ENCODE measurements at regions not wholly inside any gene's neighbourhood (a gene's known extent, or its start where the extent isn't known, plus 50 kb on each side); places are given as distances from the start of the nearest gene placed in this dataset.
A peak's percentile ranks its signal among the peaks of the same experiment; 100 is the strongest.
"Not testable (repeated sequence)": the region's sequence is repeated elsewhere in the genome, so short reads cannot be mapped to it uniquely, and the experiment has no call there.

- DNase-seq (ENCODE audit: low spot score) = no peak
- in situ Hi-C loops (cut with HindIII; ENCODE audit: low sequenced_read_pairs) = no loop called here
These were observed 136.3 kb downstream of the DIO2 start for GRCh38 chr14:80074900-80075574.

GRCh38 chr14:80059041-80059440, 152.3 kb downstream of the DIO2 start:
- DNase-seq (ENCODE audit: low spot score) = no peak
- in situ Hi-C loops (cut with HindIII; ENCODE audit: low sequenced_read_pairs) = no loop called here

- no peak for DNase-seq (ENCODE audit: low spot score)
- in situ Hi-C loops (cut with HindIII; ENCODE audit: low sequenced_read_pairs) = no loop called here
These were observed 154.9 kb downstream of the DIO2 start for GRCh38 chr14:80056497-80056801.

GRCh38 chr14:80055667-80056496, 155.4 kb downstream of the DIO2 start:
- peak; percentile 86 for DNase-seq (ENCODE audit: low spot score)
- in situ Hi-C loops (cut with HindIII; ENCODE audit: low sequenced_read_pairs) = no loop called here

- in situ Hi-C loops (cut with HindIII; ENCODE audit: low sequenced_read_pairs) = no loop called here
- peak; percentile 99 for DNase-seq (ENCODE audit: low spot score)
These were observed 156.1 kb downstream of the DIO2 start for GRCh38 chr14:80055226-80055625.

GRCh38 chr14:80054020-80054419, 157.3 kb downstream of the DIO2 start:
- in situ Hi-C loops (cut with HindIII; ENCODE audit: low sequenced_read_pairs) = no loop called here
- DNase-seq (ENCODE audit: low spot score) = no peak

- in situ Hi-C loops (cut with HindIII; ENCODE audit: low sequenced_read_pairs) = no loop called here
- DNase-seq (ENCODE audit: low spot score) = no peak
These were observed 162.2 kb downstream of the DIO2 start for GRCh38 chr14:80049055-80049454.

- in situ Hi-C loops (cut with HindIII; ENCODE audit: low sequenced_read_pairs) = no loop called here
- DNase-seq (ENCODE audit: low spot score) = peak; percentile 90
These were observed 163.5 kb downstream of the DIO2 start for GRCh38 chr14:80047761-80048160.

GRCh38 chr14:80037349-80037748, 174.0 kb downstream of the DIO2 start:
- DNase-seq (ENCODE audit: low spot score) = no peak
- in situ Hi-C loops (cut with HindIII; ENCODE audit: low sequenced_read_pairs) = no loop called here

- in situ Hi-C loops (cut with HindIII; ENCODE audit: low sequenced_read_pairs) = no loop called here
- DNase-seq (ENCODE audit: low spot score) = no peak
These were observed 186.9 kb downstream of the DIO2 start for GRCh38 chr14:80024417-80024816.

GRCh38 chr14:80018476-80018875, 192.8 kb downstream of the DIO2 start:
- DNase-seq (ENCODE audit: low spot score); in situ Hi-C loops (cut with HindIII; ENCODE audit: low sequenced_read_pairs): not testable (repeated sequence)

- in situ Hi-C loops (cut with HindIII; ENCODE audit: low sequenced_read_pairs) = no loop called here
- no peak for DNase-seq (ENCODE audit: low spot score)
These were observed 193.5 kb downstream of the DIO2 start for GRCh38 chr14:80017795-80018194.

GRCh38 chr14:80010245-80010644, 201.1 kb downstream of the DIO2 start:
- DNase-seq (ENCODE audit: low spot score); in situ Hi-C loops (cut with HindIII; ENCODE audit: low sequenced_read_pairs): not testable (repeated sequence)

- in situ Hi-C loops (cut with HindIII; ENCODE audit: low sequenced_read_pairs) = no loop called here
These were observed 205.7 kb downstream of the DIO2 start for GRCh38 chr14:80005561-80005960.

GRCh38 chr14:80004871-80005270, 206.4 kb downstream of the DIO2 start:
- in situ Hi-C loops (cut with HindIII; ENCODE audit: low sequenced_read_pairs) = no loop called here
- no peak for DNase-seq (ENCODE audit: low spot score)

More at GRCh38 chr14:80005561-80005960, 205.7 kb downstream of the DIO2 start:
- no peak for DNase-seq (ENCODE audit: low spot score)

- in situ Hi-C loops (cut with HindIII; ENCODE audit: low sequenced_read_pairs) = no loop called here
- no peak for DNase-seq (ENCODE audit: low spot score)
These were observed 208.2 kb downstream of the DIO2 start for GRCh38 chr14:80003138-80003537.

- no peak for DNase-seq (ENCODE audit: low spot score)
- in situ Hi-C loops (cut with HindIII; ENCODE audit: low sequenced_read_pairs) = no loop called here
These were observed 213.6 kb downstream of the DIO2 start for GRCh38 chr14:79997509-79998208.

- in situ Hi-C loops (cut with HindIII; ENCODE audit: low sequenced_read_pairs) = no loop called here
- DNase-seq (ENCODE audit: low spot score) = no peak
These were observed 218.7 kb downstream of the DIO2 start for GRCh38 chr14:79992407-79993198.

- in situ Hi-C loops (cut with HindIII; ENCODE audit: low sequenced_read_pairs) = no loop called here
- DNase-seq (ENCODE audit: low spot score) = no peak
These were observed 219.4 kb downstream of the DIO2 start for GRCh38 chr14:79991866-79992265.
